ENCODE measurements at regions not wholly inside any gene's neighbourhood (a gene's known extent, or its start where the extent isn't known, plus 50 kb on each side); places are given as distances from the start of the nearest gene placed in this dataset.

DNA sequence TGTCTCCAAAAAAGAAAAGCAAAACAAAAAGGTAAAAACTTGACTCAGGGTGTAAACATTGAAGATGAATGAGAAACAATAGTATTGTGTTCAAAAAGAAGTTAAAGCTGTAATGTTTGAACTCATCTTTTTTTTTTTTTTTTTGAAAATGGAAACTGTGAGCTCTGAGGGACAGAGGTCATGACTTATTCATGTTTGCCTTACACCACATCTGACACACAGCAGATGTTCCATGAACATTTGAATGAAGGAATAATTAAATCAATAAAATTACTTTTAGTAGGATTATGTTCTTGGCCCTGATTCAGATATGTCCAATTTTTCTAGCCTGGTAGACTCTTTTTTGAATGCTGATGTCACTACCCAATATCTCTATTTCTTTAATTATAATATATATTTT lies 95.7 kb upstream of the MED13 start:
- no peaks in the 10 kb centered on the region for H3K4me1 ChIP-seq (ENCODE audit: control insufficient read depth, insufficient read depth, low read depth, low read length)
- no peak overlapping the region for H3K18ac ChIP-seq (ENCODE audit: low read depth in 1 of 2, low read length in 2 of 2)
- H3K23ac ChIP-seq (ENCODE audit: low read length in 2 of 2) = no peak overlapping the region
- H3K9ac ChIP-seq (ENCODE audit: low read length) = no peak overlapping the region
- H4K91ac ChIP-seq (ENCODE audit: low read length) = no peak overlapping the region
- no peak overlapping the region for H2BK5ac ChIP-seq (ENCODE audit: low read depth, low read length, poor library complexity, severe bottlenecking)
- no peak overlapping the region for H2AK5ac ChIP-seq (ENCODE audit: low read length, severe bottlenecking)
- H3K4me3 ChIP-seq (ENCODE audit: insufficient read depth in 1 of 2, low read depth in 1 of 2, low read length in 2 of 2) = no peak overlapping the region
- H4K8ac ChIP-seq (ENCODE audit: low read length) = no peak overlapping the region
- no peak overlapping the region for H3K4ac ChIP-seq (ENCODE audit: low read depth in 1 of 2, low read length in 2 of 2)
- H3K9me3 ChIP-seq (ENCODE audit: control insufficient read depth, low read length) = no peaks in the 10 kb centered on the region
- no peak overlapping the region for H2BK120ac ChIP-seq (ENCODE audit: low read depth, low read length)
- H3K4me2 ChIP-seq (ENCODE audit: low read length, poor library complexity, severe bottlenecking) = no peak overlapping the region
- H3K14ac ChIP-seq (ENCODE audit: low read length in 2 of 2) = no peak overlapping the region
- no peaks in the 10 kb centered on the region for H3K36me3 ChIP-seq (ENCODE audit: control insufficient read depth in 1 of 2, insufficient read depth in 2 of 2, low read depth in 1 of 2, low read length in 2 of 2)
- H2BK15ac ChIP-seq (ENCODE audit: low read depth, poor library complexity, severe bottlenecking) = no peak overlapping the region
- no peak overlapping the region for H2BK12ac ChIP-seq (ENCODE audit: low read length in 2 of 2)
- no peaks in the 10 kb centered on the region for H3K79me1 ChIP-seq (replicated peaks; ENCODE audit: low read length, poor library complexity, severe bottlenecking)
- no peak for DNase-seq
- no peak overlapping the region for H3K27ac ChIP-seq (ENCODE audit: low read length, poor library complexity, severe bottlenecking)
- no peaks in the 10 kb centered on the region for H3K27me3 ChIP-seq (ENCODE audit: control insufficient read depth in 1 of 2, insufficient read depth in 1 of 2, low read length in 2 of 2)
- H2AFZ ChIP-seq (ENCODE audit: low read depth, low read length) = no peak overlapping the region

DNA sequence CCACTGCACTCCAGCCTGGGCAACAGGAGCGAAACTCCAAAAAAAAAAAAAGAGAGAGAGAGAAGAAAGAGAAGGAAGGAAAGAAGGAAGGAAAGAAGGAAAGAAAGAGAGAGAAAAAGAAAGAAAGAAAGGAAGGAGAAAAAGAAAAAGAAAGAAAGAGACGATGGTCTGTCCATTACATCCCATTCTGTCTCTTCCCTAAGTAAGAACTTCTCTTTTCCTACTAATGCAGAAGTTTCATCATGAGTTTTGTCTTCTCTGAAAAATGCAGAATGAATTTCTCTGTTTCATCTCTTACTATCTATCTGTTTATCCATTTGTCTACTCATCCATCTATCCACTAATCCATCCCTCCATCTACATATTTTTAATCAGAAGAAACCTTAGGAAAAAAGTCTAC lies 94.9 kb upstream of the MED13 start:
- 88% methylated on average over 2 of the region's 2 CpGs for WGBS
- Histone ChIP-seq H3K14ac (ENCODE audit: low read length in 2 of 2) (no peak overlapping the region), H3K36me3 (ENCODE audit: control insufficient read depth in 1 of 2, insufficient read depth in 2 of 2, low read depth in 1 of 2, low read length in 2 of 2) (no peaks in the 10 kb centered on the region), H3K4me2 (ENCODE audit: low read length, poor library complexity, severe bottlenecking) (no peak overlapping the region), H3K4ac (ENCODE audit: low read depth in 1 of 2, low read length in 2 of 2) (no peak overlapping the region), H2BK15ac (ENCODE audit: low read depth, poor library complexity, severe bottlenecking) (no peak overlapping the region), H2AFZ (ENCODE audit: low read depth, low read length) (no peak overlapping the region), H3K4me1 (ENCODE audit: control insufficient read depth, insufficient read depth, low read depth, low read length) (no peaks in the 10 kb centered on the region), H3K4me3 (ENCODE audit: insufficient read depth in 1 of 2, low read depth in 1 of 2, low read length in 2 of 2) (no peak overlapping the region), H3K79me1 (replicated peaks; ENCODE audit: low read length, poor library complexity, severe bottlenecking) (no peaks in the 10 kb centered on the region), H3K27ac (ENCODE audit: low read length, poor library complexity, severe bottlenecking) (no peak overlapping the region), H2AK5ac (ENCODE audit: low read length, severe bottlenecking) (no peak overlapping the region), H4K8ac (ENCODE audit: low read length) (no peak overlapping the region), H2BK120ac (ENCODE audit: low read depth, low read length) (no peak overlapping the region), H2BK5ac (ENCODE audit: low read depth, low read length, poor library complexity, severe bottlenecking) (no peak overlapping the region), H2BK12ac (ENCODE audit: low read length in 2 of 2) (no peak overlapping the region), H3K9me3 (ENCODE audit: control insufficient read depth, low read length) (no peaks in the 10 kb centered on the region), H4K91ac (ENCODE audit: low read length) (no peak overlapping the region), H3K18ac (ENCODE audit: low read depth in 1 of 2, low read length in 2 of 2) (no peak overlapping the region), H3K23ac (ENCODE audit: low read length in 2 of 2) (no peak overlapping the region), H3K9ac (ENCODE audit: low read length) (no peak overlapping the region), H3K27me3 (ENCODE audit: control insufficient read depth in 1 of 2, insufficient read depth in 1 of 2, low read length in 2 of 2) (no peaks in the 10 kb centered on the region)
- no peak for DNase-seq

DNA sequence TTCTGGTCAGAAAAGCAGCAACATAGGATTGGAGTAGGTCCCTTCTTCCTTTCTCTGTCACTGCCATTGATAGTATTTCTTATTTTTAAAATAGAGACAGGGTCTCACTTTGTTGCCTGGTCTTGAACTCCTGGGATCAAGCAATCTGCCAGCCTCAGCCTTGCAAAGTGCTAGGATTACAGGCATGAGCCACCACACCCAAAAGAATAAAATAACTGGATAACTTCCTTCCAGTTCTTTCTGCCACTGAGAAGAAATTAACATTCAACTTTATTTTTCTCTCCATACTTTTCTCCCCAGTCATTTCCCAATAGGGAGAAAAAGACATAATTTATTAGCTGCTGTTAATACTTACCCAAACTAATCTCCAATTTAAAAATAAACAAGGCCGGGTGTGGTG lies 91.9 kb upstream of the MED13 start:
- H3K9ac ChIP-seq (ENCODE audit: low read length) = no peak overlapping the region
- H2BK120ac ChIP-seq (ENCODE audit: low read depth, low read length) = no peak overlapping the region
- peaks cover 0 to 3% of the 10 kb centered on the region in 2 experiments for H3K27me3 ChIP-seq (ENCODE audit: control insufficient read depth in 1 of 2, insufficient read depth in 1 of 2, low read length in 2 of 2)
- no peak overlapping the region for H3K4me2 ChIP-seq (ENCODE audit: low read length, poor library complexity, severe bottlenecking)
- H4K8ac ChIP-seq (ENCODE audit: low read length) = no peak overlapping the region
- no peak overlapping the region for H4K91ac ChIP-seq (ENCODE audit: low read length)
- no peak overlapping the region for H2BK12ac ChIP-seq (ENCODE audit: low read length in 2 of 2)
- H3K36me3 ChIP-seq (ENCODE audit: control insufficient read depth in 1 of 2, insufficient read depth in 2 of 2, low read depth in 1 of 2, low read length in 2 of 2) = no peaks in the 10 kb centered on the region
- H3K23ac ChIP-seq (ENCODE audit: low read length in 2 of 2) = no peak overlapping the region
- H3K79me1 ChIP-seq (replicated peaks; ENCODE audit: low read length, poor library complexity, severe bottlenecking) = no peaks in the 10 kb centered on the region
- no peak overlapping the region for H3K18ac ChIP-seq (ENCODE audit: low read depth in 1 of 2, low read length in 2 of 2)
- H3K27ac ChIP-seq (ENCODE audit: low read length, poor library complexity, severe bottlenecking) = no peak overlapping the region
- no peaks in the 10 kb centered on the region for H3K9me3 ChIP-seq (ENCODE audit: control insufficient read depth, low read length)
- no peak overlapping the region for H2BK5ac ChIP-seq (ENCODE audit: low read depth, low read length, poor library complexity, severe bottlenecking)
- H3K4ac ChIP-seq (ENCODE audit: low read depth in 1 of 2, low read length in 2 of 2) = no peak overlapping the region
- H3K4me1 ChIP-seq (ENCODE audit: control insufficient read depth, insufficient read depth, low read depth, low read length) = no peaks in the 10 kb centered on the region
- no peak overlapping the region for H2AK5ac ChIP-seq (ENCODE audit: low read length, severe bottlenecking)
- no peak overlapping the region for H3K4me3 ChIP-seq (ENCODE audit: insufficient read depth in 1 of 2, low read depth in 1 of 2, low read length in 2 of 2)
- 0% methylated on average over 1 of the region's 1 CpG for WGBS
- H2AFZ ChIP-seq (ENCODE audit: low read depth, low read length) = no peak overlapping the region
- H2BK15ac ChIP-seq (ENCODE audit: low read depth, poor library complexity, severe bottlenecking) = no peak overlapping the region
- DNase-seq = no peak
- H3K14ac ChIP-seq (ENCODE audit: low read length in 2 of 2) = no peak overlapping the region

GRCh38 chr17:62154909-62155308 lies 89.8 kb upstream of the MED13 start:
- H3K9ac ChIP-seq (ENCODE audit: low read length) = no peak overlapping the region
- no peak overlapping the region for H4K91ac ChIP-seq (ENCODE audit: low read length)
- no peaks in the 10 kb centered on the region for H3K9me3 ChIP-seq (ENCODE audit: control insufficient read depth, low read length)
- no peak overlapping the region for H2BK15ac ChIP-seq (ENCODE audit: low read depth, poor library complexity, severe bottlenecking)
- H2BK12ac ChIP-seq (ENCODE audit: low read length in 2 of 2) = no peak overlapping the region
- H3K18ac ChIP-seq (ENCODE audit: low read depth in 1 of 2, low read length in 2 of 2) = no peak overlapping the region
- H2AK5ac ChIP-seq (ENCODE audit: low read length, severe bottlenecking) = no peak overlapping the region
- whole genome bisulfite sequencing = 100% methylated on average over 2 of the region's 2 CpGs
- H3K36me3 ChIP-seq (ENCODE audit: control insufficient read depth in 1 of 2, insufficient read depth in 2 of 2, low read depth in 1 of 2, low read length in 2 of 2) = no peaks in the 10 kb centered on the region
- no peak overlapping the region for H3K23ac ChIP-seq (ENCODE audit: low read length in 2 of 2)
- no peak overlapping the region for H2BK120ac ChIP-seq (ENCODE audit: low read depth, low read length)
- H2BK5ac ChIP-seq (ENCODE audit: low read depth, low read length, poor library complexity, severe bottlenecking) = no peak overlapping the region
- no peak overlapping the region for H3K4ac ChIP-seq (ENCODE audit: low read depth in 1 of 2, low read length in 2 of 2)
- no peak overlapping the region for H3K27ac ChIP-seq (ENCODE audit: low read length, poor library complexity, severe bottlenecking)
- H3K4me3 ChIP-seq (ENCODE audit: insufficient read depth in 1 of 2, low read depth in 1 of 2, low read length in 2 of 2) = no peak overlapping the region
- DNase-seq = no peak
- H4K8ac ChIP-seq (ENCODE audit: low read length) = no peak overlapping the region
- H2AFZ ChIP-seq (ENCODE audit: low read depth, low read length) = no peak overlapping the region
- H3K27me3 ChIP-seq (ENCODE audit: control insufficient read depth in 1 of 2, insufficient read depth in 1 of 2, low read length in 2 of 2) = peaks cover 0 to 3% of the 10 kb centered on the region in 2 experiments
- no peak overlapping the region for H3K14ac ChIP-seq (ENCODE audit: low read length in 2 of 2)
- no peak overlapping the region for H3K4me2 ChIP-seq (ENCODE audit: low read length, poor library complexity, severe bottlenecking)
- H3K4me1 ChIP-seq (ENCODE audit: control insufficient read depth, insufficient read depth, low read depth, low read length) = no peaks in the 10 kb centered on the region
- no peaks in the 10 kb centered on the region for H3K79me1 ChIP-seq (replicated peaks; ENCODE audit: low read length, poor library complexity, severe bottlenecking)

All from mesenchymal stem cell (in vitro differentiated cells and primary cell).